ENCODE measurements at regions not wholly inside any gene's neighbourhood (a gene's known extent, or its start where the extent isn't known, plus 50 kb on each side); places are given as distances from the start of the nearest gene placed in this dataset.

DNA sequence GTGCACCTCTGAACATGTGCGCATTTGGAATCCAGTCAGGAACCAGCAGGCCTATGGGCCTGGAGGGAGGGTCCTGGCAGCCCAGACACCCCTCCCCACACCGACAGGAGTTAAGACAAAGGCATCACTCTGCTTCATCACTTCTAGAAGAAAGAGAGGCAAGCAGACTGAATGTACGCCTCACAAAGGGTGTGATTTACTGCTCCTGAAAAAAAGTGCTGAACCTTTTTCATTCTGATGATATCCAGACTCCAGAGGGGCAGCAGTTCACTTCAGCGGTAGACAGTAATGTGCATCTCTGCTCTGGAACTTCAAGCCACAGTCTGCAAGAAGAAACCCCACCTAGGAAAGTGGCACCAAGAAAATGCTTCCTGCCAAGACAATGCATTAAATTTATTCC lies 88.2 kb upstream of the TMEM72 start:
- H3K4me3 ChIP-seq (replicated peaks; ENCODE audit: low read depth, low read length): no peak overlapping the region
- TF ChIP-seq, protein P1, sequence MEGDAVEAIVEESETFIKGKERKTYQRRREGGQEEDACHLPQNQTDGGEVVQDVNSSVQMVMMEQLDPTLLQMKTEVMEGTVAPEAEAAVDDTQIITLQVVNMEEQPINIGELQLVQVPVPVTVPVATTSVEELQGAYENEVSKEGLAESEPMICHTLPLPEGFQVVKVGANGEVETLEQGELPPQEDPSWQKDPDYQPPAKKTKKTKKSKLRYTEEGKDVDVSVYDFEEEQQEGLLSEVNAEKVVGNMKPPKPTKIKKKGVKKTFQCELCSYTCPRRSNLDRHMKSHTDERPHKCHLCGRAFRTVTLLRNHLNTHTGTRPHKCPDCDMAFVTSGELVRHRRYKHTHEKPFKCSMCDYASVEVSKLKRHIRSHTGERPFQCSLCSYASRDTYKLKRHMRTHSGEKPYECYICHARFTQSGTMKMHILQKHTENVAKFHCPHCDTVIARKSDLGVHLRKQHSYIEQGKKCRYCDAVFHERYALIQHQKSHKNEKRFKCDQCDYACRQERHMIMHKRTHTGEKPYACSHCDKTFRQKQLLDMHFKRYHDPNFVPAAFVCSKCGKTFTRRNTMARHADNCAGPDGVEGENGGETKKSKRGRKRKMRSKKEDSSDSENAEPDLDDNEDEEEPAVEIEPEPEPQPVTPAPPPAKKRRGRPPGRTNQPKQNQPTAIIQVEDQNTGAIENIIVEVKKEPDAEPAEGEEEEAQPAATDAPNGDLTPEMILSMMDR (IDR thresholded peaks at IDR 0.05; ENCODE audit: low read length, missing control alignments): no peak
- no peak for DNase-seq (ENCODE audit: low read depth)

DNA sequence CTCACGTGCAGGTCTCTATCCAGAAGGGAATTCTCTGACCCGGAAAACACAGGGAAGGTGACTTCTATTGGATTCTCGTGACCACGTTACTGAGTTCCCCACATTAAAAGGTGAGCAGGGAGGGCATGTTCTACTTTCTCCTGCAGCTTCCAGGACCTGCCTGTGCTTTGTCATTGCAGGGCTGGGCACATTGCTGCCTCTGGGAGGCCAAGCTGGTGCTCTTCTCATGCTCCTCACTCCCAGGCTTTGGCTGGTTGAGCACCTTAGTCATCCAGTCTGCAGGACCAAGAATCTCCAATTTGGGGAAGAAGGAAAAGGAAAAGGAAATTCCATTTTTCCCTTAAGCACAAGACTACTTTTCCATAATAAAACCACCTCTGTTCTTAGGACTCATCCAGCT lies 86.5 kb upstream of the TMEM72 start:
- H3K4me3 ChIP-seq (replicated peaks; ENCODE audit: low read depth, low read length): no peak overlapping the region
- TF ChIP-seq, protein P1 (IDR thresholded peaks at IDR 0.05; ENCODE audit: low read length, missing control alignments): no peak
- DNase-seq (ENCODE audit: low read depth): no peak

DNA sequence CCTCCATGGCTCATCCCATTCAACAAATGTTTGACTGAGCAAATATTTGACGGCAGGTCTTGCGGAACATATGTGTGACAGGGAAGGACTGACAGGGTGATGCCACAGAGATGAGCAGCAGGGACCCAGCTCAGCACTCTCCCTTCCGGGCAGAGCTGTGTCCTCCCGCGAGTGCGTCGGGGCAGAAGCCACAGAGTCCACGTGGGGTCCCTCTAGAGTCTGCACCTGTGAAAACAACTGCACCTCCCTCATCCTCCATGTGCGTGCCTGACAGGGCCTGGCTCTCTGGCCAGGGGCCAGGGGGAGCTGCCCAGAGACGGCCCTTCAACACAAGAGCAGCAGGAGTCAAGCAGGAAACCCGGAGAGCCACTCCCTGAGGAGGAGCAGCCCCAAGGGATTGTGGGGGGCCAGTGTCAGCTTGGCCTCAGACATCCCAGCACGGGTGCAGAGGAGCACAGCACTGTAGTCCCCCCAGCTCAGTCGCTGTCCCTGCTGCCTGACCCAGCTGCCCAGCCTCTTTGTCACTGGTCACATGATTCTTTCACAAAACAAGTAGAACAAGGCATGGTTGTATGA lies 83.6 kb upstream of the TMEM72 start:
- DNase-seq (ENCODE audit: low read depth): no peak
- TF ChIP-seq, protein P1 (IDR thresholded peaks at IDR 0.05; ENCODE audit: low read length, missing control alignments): no peak
- H3K4me3 ChIP-seq (replicated peaks; ENCODE audit: low read depth, low read length): no peak overlapping the region

DNA sequence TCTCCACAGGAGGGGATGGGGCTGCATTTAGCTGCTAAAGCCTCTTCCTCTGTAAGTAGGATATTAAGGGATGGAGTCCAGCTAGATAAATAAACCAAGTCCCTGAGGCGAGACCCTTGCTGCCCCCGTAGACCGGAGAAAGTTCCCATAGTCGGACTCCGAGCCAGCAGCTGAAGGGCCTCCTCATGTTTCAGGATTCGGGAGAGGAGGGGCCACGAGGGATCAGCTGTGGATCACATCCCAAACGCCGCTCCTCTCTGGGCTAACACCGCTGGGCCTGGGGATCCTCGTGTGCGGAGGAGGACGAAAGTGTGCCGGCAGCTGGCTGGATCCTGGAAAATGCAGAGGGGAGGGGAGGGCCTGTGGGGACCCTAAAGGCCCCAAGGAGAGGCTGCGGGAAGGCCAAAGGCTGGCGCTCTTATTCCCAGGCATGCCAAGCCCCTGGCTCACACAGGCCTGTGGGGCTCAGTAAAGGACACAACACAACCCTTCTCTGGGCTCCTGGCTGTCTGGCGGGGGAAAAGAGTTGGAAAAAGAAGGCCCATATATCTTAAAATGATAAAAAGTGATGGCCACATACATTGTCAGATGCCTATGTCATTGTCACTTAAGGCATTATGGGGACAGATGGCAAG lies 82.5 kb upstream of the TMEM72 start:
- DNase-seq (ENCODE audit: low read depth): no peak
- H3K4me3 ChIP-seq (replicated peaks; ENCODE audit: low read depth, low read length): no peak overlapping the region
- TF ChIP-seq, protein P1 (IDR thresholded peaks at IDR 0.05; ENCODE audit: low read length, missing control alignments): no peak

DNA sequence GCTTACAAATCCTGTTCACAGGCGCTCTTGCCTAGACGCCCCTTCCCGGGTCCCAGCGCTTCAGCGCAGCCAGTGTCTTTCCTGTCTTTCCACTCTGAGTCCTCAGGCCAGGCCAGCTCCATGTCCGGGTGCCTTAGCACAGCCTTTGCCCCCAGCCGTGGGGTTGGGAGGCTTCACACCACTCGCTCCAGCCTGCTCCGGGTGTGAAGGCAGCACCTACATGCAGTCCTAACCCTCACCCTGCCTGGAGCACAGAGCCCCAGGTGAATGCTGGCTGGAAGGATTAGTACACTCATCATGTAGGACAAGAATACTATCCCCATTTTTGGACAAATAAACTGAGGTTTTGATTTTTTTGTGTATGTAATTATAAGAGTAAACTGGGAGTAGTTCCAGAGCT lies 81.7 kb upstream of the TMEM72 start:
- no peak for DNase-seq (ENCODE audit: low read depth)
- no peak overlapping the region for H3K4me3 ChIP-seq (replicated peaks; ENCODE audit: low read depth, low read length)
- TF ChIP-seq, protein P1 (IDR thresholded peaks at IDR 0.05; ENCODE audit: low read length, missing control alignments): no peak

DNA sequence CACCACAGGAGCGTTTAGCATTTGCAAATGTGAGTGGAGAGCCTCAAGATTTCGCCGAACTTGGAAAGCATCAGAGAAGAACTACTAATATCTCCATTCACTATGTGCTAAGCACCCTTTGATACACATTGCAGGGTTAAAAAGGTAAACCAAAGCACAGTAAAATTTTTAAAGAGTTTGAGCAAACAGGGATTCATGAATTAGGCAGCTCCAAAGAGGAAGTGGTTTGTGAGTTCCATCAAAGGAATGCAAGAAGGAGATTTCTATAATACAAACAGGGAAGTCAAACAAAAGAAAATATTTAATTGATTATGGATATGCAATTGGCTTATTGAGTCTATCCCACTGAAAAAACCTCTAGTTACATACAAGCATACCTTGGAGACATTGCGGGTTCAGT lies 81.1 kb upstream of the TMEM72 start:
- H3K4me3 ChIP-seq (replicated peaks; ENCODE audit: low read depth, low read length): no peak overlapping the region
- TF ChIP-seq, protein P1 (IDR thresholded peaks at IDR 0.05; ENCODE audit: low read length, missing control alignments): no peak
- peak; percentile 47 for DNase-seq (ENCODE audit: low read depth)

DNA sequence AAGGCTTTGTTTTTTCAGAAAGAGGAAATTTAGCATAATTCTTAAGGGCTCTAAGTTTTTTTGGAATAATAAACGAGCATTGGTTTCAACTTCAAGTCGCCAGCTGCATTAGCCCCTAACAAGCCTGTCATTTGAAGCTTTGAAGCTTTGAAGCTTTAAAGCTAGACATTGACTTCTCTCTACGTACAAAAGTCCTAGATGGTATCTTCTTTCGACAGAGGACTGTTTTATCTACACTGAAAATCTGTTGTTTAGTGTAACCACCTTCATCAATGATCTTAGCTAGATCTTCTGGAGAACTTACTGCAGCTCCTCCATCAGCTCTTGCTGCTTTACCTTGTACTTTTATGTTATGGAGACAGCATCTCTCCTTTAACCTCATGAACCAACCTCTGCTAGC lies 79.6 kb upstream of the TMEM72 start:
- TF ChIP-seq, protein P1 (IDR thresholded peaks at IDR 0.05; ENCODE audit: low read length, missing control alignments): no peak
- no peak for DNase-seq (ENCODE audit: low read depth)
- H3K4me3 ChIP-seq (replicated peaks; ENCODE audit: low read depth, low read length): no peak overlapping the region

Data from fibroblast of pulmonary artery (primary cell).